ENCODE measurements at regions not wholly inside any gene's neighbourhood (a gene's known extent, or its start where the extent isn't known, plus 50 kb on each side); places are given as distances from the start of the nearest gene placed in this dataset.
"Not testable (repeated sequence)": the region's sequence is repeated elsewhere in the genome, so short reads cannot be mapped to it uniquely, and the experiment has no call there.

DNA sequence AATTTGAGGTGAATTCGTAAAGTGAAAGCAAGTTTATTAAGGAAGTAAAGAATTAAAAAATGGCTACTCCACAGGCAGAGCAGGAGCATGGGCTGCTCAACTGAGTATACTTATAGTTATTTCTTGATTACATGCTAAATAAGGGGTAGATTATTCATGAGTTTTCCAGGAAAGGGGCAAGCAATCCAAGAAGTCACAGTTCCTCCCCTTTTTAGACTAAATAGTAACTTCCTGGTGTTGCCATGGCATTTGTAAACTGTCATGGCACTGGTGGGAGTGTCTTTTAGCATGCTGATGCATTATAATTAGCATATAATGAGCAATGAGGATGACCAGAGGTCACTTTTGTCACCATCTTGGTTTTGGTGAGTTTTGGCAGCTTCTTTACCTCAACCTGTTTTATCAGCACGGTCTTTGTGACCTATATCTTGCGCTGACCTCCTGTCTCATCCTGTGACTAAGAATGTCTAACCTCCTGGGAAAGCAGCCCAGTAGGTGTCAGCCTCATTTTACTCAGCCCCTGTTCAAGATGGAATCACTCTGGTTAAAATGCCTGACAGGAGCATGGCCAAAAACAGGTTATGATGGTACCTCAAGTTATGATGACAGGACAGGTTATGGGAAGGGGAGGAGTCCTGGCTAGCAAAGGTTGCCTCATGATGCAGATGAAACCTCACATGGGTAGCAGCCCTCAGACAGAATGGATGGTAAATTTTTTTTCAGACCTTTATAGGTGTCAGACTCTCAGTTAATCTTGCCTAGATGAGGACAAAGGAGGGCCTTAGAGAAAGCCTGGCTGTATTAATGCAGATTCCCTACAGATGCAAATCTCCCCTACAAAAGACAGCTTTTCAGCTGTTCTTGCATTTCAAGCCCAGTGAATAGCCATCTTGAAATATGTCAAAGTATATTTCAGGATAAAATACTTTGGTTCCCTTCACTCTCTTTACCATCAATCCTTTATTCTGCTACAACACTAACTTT lies 49.7 kb downstream of the SIPA1L2 start:
- Mint-ChIP-seq H3K27ac (peak overlapping the region; percentile 61), H3K4me1 (peaks cover 15% of the 10 kb centered on the region), H3K36me3 (ENCODE audit: low read depth) (no peaks in the 10 kb centered on the region), H3K27me3 (no peaks in the 10 kb centered on the region), H3K4me3 (peak overlapping the region; percentile 10)
- DNase-seq = no peak
- no peak for ATAC-seq
- H3K9me3 ChIP-seq (ENCODE audit: control insufficient read depth, low read length, poor library complexity, severe bottlenecking) = no peaks in the 10 kb centered on the region

GRCh38 chr1:232579466-232579865 lies 50.5 kb downstream of the SIPA1L2 start:
- H3K9me3 ChIP-seq (ENCODE audit: control insufficient read depth, low read length, poor library complexity, severe bottlenecking) = no peaks in the 10 kb centered on the region
- DNase-seq = no peak
- peak overlapping the region; percentile 10 for H3K4me3 Mint-ChIP-seq
- peaks cover 15% of the 10 kb centered on the region for H3K4me1 Mint-ChIP-seq
- no peaks in the 10 kb centered on the region for H3K27me3 Mint-ChIP-seq
- H3K27ac Mint-ChIP-seq = peak overlapping the region; percentile 61
- no peak for ATAC-seq
- no peaks in the 10 kb centered on the region for H3K36me3 Mint-ChIP-seq (ENCODE audit: low read depth)

- peaks cover 15% of the 10 kb centered on the region for H3K4me1 Mint-ChIP-seq
- H3K9me3 ChIP-seq (ENCODE audit: control insufficient read depth, low read length, poor library complexity, severe bottlenecking) = no peaks in the 10 kb centered on the region
- peak overlapping the region; percentile 61 for H3K27ac Mint-ChIP-seq
- H3K27me3 Mint-ChIP-seq = no peaks in the 10 kb centered on the region
- ATAC-seq = peak; percentile 78
- peak overlapping the region; percentile 64 for H3K4me3 Mint-ChIP-seq
- H3K36me3 Mint-ChIP-seq (ENCODE audit: low read depth) = no peaks in the 10 kb centered on the region
- no peak for DNase-seq
Measured at GRCh38 chr1:232578651-232579195, 51.2 kb downstream of the SIPA1L2 start.

GRCh38 chr1:232577772-232578171 lies 52.2 kb downstream of the SIPA1L2 start:
- no peaks in the 10 kb centered on the region for H3K36me3 Mint-ChIP-seq (ENCODE audit: low read depth)
- H3K9me3 ChIP-seq (ENCODE audit: control insufficient read depth, low read length, poor library complexity, severe bottlenecking) = no peaks in the 10 kb centered on the region
- no peaks in the 10 kb centered on the region for H3K27me3 Mint-ChIP-seq
- ATAC-seq (no peak), DNase-seq (no peak)
- peaks cover 15% of the 10 kb centered on the region for H3K4me1 Mint-ChIP-seq
- H3K27ac Mint-ChIP-seq = peak overlapping the region; percentile 61
- H3K4me3 Mint-ChIP-seq = no peak overlapping the region

DNA sequence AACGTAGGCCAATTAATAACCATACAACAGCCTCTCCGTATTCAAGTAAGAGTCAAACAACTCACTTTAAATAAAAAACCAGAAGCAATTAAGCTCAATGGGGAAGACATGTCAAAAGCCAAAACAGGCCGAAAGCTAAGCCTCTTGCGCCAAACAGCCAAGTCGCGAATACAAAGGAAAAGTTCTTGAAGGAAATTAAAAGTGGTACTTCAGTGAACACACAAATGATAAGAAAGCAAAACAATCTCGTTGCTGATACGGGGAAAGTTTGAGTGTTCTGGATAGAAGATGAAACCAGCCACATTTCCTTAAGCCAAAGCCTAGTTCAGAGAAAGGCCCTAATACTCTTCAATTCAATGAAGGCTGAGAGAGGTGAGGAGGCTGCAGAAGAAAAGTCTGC lies 53.4 kb downstream of the SIPA1L2 start:
- no peak overlapping the region for H3K27ac Mint-ChIP-seq

GRCh38 chr1:232575763-232576040 lies 54.2 kb downstream of the SIPA1L2 start:
- Mint-ChIP-seq H3K4me3 (no peak overlapping the region), H3K36me3 (ENCODE audit: low read depth) (no peaks in the 10 kb centered on the region), H3K27ac (no peak overlapping the region), H3K4me1 (peaks cover 15% of the 10 kb centered on the region), H3K27me3 (no peaks in the 10 kb centered on the region)
- DNase-seq (no peak), ATAC-seq (no peak)
- no peaks in the 10 kb centered on the region for H3K9me3 ChIP-seq (ENCODE audit: control insufficient read depth, low read length, poor library complexity, severe bottlenecking)

More for the DNA sequence above, 53.4 kb downstream of the SIPA1L2 start:
- H3K9me3 ChIP-seq (ENCODE audit: control insufficient read depth, low read length, poor library complexity, severe bottlenecking) = no peaks in the 10 kb centered on the region
- no peak for DNase-seq
- Mint-ChIP-seq H3K4me1 (peaks cover 15% of the 10 kb centered on the region), H3K27me3 (no peaks in the 10 kb centered on the region), H3K4me3 (no peak overlapping the region), H3K36me3 (ENCODE audit: low read depth) (no peaks in the 10 kb centered on the region)
- no peak for ATAC-seq

- DNase-seq (no peak), ATAC-seq (no peak)
- H3K9me3 ChIP-seq (ENCODE audit: control insufficient read depth, low read length, poor library complexity, severe bottlenecking) = no peaks in the 10 kb centered on the region
- no peaks in the 10 kb centered on the region for H3K36me3 Mint-ChIP-seq (ENCODE audit: low read depth)
- no peak overlapping the region for H3K4me3 Mint-ChIP-seq
- peaks cover 15% of the 10 kb centered on the region for H3K4me1 Mint-ChIP-seq
- H3K27me3 Mint-ChIP-seq = no peaks in the 10 kb centered on the region
- H3K27ac Mint-ChIP-seq = no peak overlapping the region
Measured at GRCh38 chr1:232574889-232575762, 54.8 kb downstream of the SIPA1L2 start.

DNA sequence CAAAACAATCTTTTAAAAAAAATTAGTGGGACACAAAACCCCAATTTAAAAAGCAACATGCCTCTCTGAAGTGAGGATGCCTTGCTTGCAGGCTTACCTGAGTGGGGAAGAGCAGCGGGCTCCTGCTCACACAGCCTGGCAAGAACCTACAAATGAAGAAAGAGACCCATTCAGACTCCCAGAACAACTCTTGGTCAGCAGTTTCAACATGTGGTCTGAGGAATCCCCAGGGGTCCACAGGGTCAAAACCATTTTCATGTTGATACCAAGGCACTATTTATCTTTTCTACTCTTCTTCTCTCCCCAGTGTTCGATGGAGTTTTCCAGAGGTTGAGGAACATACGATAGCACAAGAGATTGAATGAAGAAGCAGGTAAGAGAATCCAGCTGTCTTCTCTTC lies 55.9 kb downstream of the SIPA1L2 start:
- DNase-seq (no peak), ATAC-seq (no peak)
- Mint-ChIP-seq H3K27ac (no peak overlapping the region), H3K4me3 (no peak overlapping the region), H3K36me3 (ENCODE audit: low read depth) (no peaks in the 10 kb centered on the region), H3K4me1 (peaks cover 9% of the 10 kb centered on the region), H3K27me3 (no peaks in the 10 kb centered on the region)
- H3K9me3 ChIP-seq (ENCODE audit: control insufficient read depth, low read length, poor library complexity, severe bottlenecking) = no peaks in the 10 kb centered on the region

- no peaks in the 10 kb centered on the region for H3K9me3 ChIP-seq (ENCODE audit: control insufficient read depth, low read length, poor library complexity, severe bottlenecking)
- H3K27ac Mint-ChIP-seq = no peak overlapping the region
- H3K4me3 Mint-ChIP-seq = no peak overlapping the region
- no peaks in the 10 kb centered on the region for H3K36me3 Mint-ChIP-seq (ENCODE audit: low read depth)
- H3K4me1 Mint-ChIP-seq = no peaks in the 10 kb centered on the region
- ATAC-seq (no peak), DNase-seq (no peak)
- H3K27me3 Mint-ChIP-seq = no peaks in the 10 kb centered on the region
Measured at GRCh38 chr1:232571523-232571922, 58.4 kb downstream of the SIPA1L2 start.

- Mint-ChIP-seq H3K27me3 (no peaks in the 10 kb centered on the region), H3K36me3 (ENCODE audit: low read depth) (no peaks in the 10 kb centered on the region), H3K27ac (no peak overlapping the region), H3K4me3 (no peak overlapping the region), H3K4me1 (no peaks in the 10 kb centered on the region)
- ATAC-seq (no peak), DNase-seq (no peak)
- H3K9me3 ChIP-seq (ENCODE audit: control insufficient read depth, low read length, poor library complexity, severe bottlenecking) = no peaks in the 10 kb centered on the region
Measured at GRCh38 chr1:232570007-232570406, 59.9 kb downstream of the SIPA1L2 start.

- DNase-seq; H3K27me3 Mint-ChIP-seq; H3K27ac Mint-ChIP-seq; H3K36me3 Mint-ChIP-seq (ENCODE audit: low read depth); H3K4me3 Mint-ChIP-seq; H3K9me3 ChIP-seq (ENCODE audit: control insufficient read depth, low read length, poor library complexity, severe bottlenecking); ATAC-seq; H3K4me1 Mint-ChIP-seq: not testable (repeated sequence)
Measured at GRCh38 chr1:232569554-232569921, 60.4 kb downstream of the SIPA1L2 start.

DNA sequence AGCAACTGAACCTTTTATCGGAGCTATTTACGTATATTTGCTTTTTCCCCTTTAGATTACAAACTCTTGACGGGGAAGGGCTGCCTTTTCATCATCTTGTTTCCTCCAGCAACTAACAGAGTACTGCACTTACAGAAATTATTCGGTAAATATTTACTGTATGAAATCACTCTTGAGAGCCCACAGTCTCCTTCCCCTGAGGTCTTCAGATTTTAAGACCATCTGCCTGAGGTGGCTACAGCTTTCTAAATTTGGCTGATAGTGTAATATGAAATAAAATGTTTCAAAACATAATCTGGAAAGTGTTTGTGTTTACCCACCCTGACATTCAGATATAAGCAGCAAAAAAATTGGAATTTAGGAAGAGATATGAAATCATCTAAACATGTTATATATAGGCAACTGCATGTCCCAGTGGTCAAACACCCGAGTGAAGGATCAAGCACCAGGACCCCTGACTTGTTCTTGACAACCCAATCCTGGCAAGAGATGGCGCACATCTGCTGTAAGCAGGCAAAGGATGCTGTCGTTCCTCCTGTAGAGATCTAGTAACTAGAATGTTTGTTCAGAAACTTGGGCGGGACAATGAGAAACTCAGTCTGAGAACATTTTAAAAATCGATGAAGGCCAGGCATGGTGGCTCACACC lies 60.9 kb downstream of the SIPA1L2 start:
- no peak overlapping the region for H3K4me3 Mint-ChIP-seq
- no peaks in the 10 kb centered on the region for H3K4me1 Mint-ChIP-seq
- H3K36me3 Mint-ChIP-seq (ENCODE audit: low read depth) = no peaks in the 10 kb centered on the region
- DNase-seq = no peak
- no peaks in the 10 kb centered on the region for H3K27me3 Mint-ChIP-seq
- H3K27ac Mint-ChIP-seq = no peak overlapping the region
- no peaks in the 10 kb centered on the region for H3K9me3 ChIP-seq (ENCODE audit: control insufficient read depth, low read length, poor library complexity, severe bottlenecking)
- no peak for ATAC-seq

GRCh38 chr1:232568331-232568852 lies 61.5 kb downstream of the SIPA1L2 start:
- no peaks in the 10 kb centered on the region for H3K4me1 Mint-ChIP-seq
- DNase-seq = no peak
- no peak overlapping the region for H3K4me3 Mint-ChIP-seq

More at GRCh38 chr1:232568331-232568852, 61.5 kb downstream of the SIPA1L2 start:
- H3K36me3 Mint-ChIP-seq (ENCODE audit: low read depth) = no peaks in the 10 kb centered on the region
- H3K27ac Mint-ChIP-seq = no peak overlapping the region
- ATAC-seq = no peak
- no peaks in the 10 kb centered on the region for H3K9me3 ChIP-seq (ENCODE audit: control insufficient read depth, low read length, poor library complexity, severe bottlenecking)
- H3K27me3 Mint-ChIP-seq = no peaks in the 10 kb centered on the region

Measured in T-helper 17 cell (primary cell).